GM12872 (cell line): ENCODE measurements at regions not wholly inside any gene's neighbourhood (a gene's known extent, or its start where the extent isn't known, plus 50 kb on each side); places are given as distances from the start of the nearest gene placed in this dataset.

Source experiments
- CTCF ChIP-seq: IDR thresholded peaks from 3 replicates; pipeline ENCODE4 v1.5.1; 2011; ENCODE audit warnings: low read depth, mild to moderate bottlenecking, low read length, moderate library complexity; ENCODE audit not compliant: insufficient read depth

- no peak for TF ChIP-seq CTCF
Measured at GRCh38 chr3:59601486-59601885, 551.7 kb upstream of the CFAP20DC start.

DNA sequence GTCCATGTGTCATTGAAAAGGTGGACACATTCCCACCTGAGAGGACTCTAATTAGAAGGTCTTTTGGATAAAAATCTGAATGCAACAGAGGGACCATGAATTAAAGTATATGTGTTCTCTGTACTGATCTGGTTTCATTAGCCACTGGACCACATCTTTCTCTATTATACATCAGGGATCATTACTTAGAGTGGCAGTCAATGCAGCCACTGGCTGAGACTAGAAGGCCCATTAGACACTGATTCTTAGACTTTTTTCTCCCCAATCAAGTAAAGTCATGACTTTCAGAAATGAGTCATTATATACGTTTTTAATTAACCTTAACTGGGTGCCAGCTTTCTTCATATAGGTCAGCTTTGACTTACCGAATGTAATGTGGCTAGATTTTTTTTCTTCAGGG is 550.8 kb upstream of the CFAP20DC start:
- no peak for TF ChIP-seq CTCF

GRCh38 chr3:59596741-59597140 is 546.9 kb upstream of the CFAP20DC start:
- no peak for TF ChIP-seq CTCF

DNA sequence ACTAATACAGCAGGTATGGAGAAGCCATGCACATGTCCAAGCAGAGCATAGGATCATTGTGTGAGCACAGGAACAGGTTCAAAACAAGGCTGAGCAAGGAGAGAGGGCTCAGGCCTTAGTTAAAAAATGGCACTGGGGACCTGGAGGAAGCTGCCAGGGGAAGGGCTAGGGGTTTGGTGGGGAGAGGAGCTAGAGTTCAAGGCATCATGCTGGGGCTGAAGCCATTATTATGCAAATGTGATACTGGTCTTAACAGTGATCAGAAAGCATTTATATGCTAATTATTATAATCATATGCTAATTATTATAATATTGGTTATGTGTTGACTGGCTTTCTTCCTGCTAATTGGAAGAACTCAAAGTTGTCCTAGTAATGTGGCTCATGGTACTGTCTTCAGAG is 546.0 kb upstream of the CFAP20DC start:
- TF ChIP-seq CTCF, result no peak

GRCh38 chr3:59593380-59593779 is 543.6 kb upstream of the CFAP20DC start:
- TF ChIP-seq CTCF, result no peak

- TF ChIP-seq CTCF, result no peak
Measured at GRCh38 chr3:59580996-59581395, 531.2 kb upstream of the CFAP20DC start.

DNA sequence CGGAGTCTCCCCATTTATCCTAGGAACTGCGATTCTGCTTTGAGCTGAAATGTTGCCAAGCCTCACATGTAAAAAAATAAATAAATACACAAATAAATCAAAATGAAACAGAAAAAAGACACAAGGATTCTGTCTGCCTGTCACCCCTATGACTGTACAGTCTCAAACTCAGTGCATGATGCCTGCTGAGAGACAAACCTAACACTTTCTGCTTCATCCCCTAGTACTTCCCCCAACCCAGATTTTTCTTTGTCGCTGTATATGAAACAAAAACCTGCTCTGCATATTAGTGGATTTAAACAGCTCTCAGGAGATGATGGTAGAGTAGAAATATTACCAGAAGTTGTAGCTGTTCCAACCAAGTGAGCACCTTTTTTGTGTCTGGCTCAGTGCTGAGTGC is 530.7 kb upstream of the CFAP20DC start:
- no peak for TF ChIP-seq CTCF

DNA sequence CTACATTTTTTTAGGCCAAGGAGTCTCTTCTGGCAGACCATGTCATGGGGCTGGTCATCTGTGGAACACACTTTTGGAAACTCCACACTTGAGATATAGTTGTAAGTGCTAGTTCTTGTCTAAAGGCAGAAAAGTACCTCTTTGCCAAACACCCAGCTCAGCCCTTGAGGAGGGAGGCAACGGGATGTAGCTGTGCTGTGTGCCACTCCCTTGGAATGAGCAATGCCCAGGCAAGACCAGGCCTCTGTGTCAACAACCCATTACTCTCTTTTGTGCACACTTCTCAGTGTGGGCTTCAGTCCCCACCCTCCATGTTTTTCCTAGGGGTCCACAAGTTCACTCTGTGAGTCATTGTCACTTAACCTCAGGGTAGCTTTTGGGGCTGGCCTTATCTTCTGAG is 528.3 kb upstream of the CFAP20DC start:
- no peak for TF ChIP-seq CTCF
